Posterior cingulate gyrus (tissue), 11 donors: ENCODE measurements at regions not wholly inside any gene's neighbourhood (a gene's known extent, or its start where the extent isn't known, plus 50 kb on each side); places are given as distances from the start of the nearest gene placed in this dataset.

ENCODE experiments used
- DNase-seq, 10 donors: peaks; one replicate each; pipeline versions ENCODE4 v3.0.0 to v3.0.0-alpha.2; 2020 to 2021; ENCODE audit warnings: mixed read lengths in 3 of 10
- intact Hi-C: fragments of 100-400 bp; cut with DNase I; formaldehyde crosslinking; loops from one replicate; pipeline ENCODE4 v1.15.1; 2023

- intact Hi-C loops, result no loop called here
- DNase-seq, result no peak
Measured at GRCh38 chr2:177053038-177053437, 159.6 kb upstream of the HNRNPA3 start.

GRCh38 chr2:177053716-177054115 is 158.9 kb upstream of the HNRNPA3 start:
- DNase-seq, result no peak
- intact Hi-C loops, result no loop called here

GRCh38 chr2:177056481-177056929 is 156.1 kb upstream of the HNRNPA3 start:
- peak in 1 of 10 donors; percentile 67 for DNase-seq
- intact Hi-C loops, result no loop called here

- DNase-seq, result no peak
- intact Hi-C loops, result no loop called here
Measured at GRCh38 chr2:177058747-177059146, 153.8 kb upstream of the HNRNPA3 start.

- DNase-seq, result no peak
- intact Hi-C loops, result no loop called here
Measured at GRCh38 chr2:177059293-177059692, 153.3 kb upstream of the HNRNPA3 start.

- DNase-seq, result no peak
- intact Hi-C loops, result no loop called here
Measured at GRCh38 chr2:177063331-177063730, 149.3 kb upstream of the HNRNPA3 start.

- no peak for DNase-seq
- intact Hi-C loops, result no loop called here
Measured at GRCh38 chr2:177064422-177064821, 148.2 kb upstream of the HNRNPA3 start.

- DNase-seq, result no peak
- intact Hi-C loops, result no loop called here
Measured at GRCh38 chr2:177068967-177069366, 143.6 kb upstream of the HNRNPA3 start.

GRCh38 chr2:177072090-177072489 is 140.5 kb upstream of the HNRNPA3 start:
- DNase-seq, result no peak
- intact Hi-C loops, result no loop called here

GRCh38 chr2:177073611-177074010 is 139.0 kb upstream of the HNRNPA3 start:
- intact Hi-C loops, result no loop called here
- no peak for DNase-seq

GRCh38 chr2:177074099-177074710 is 138.4 kb upstream of the HNRNPA3 start:
- no peak for DNase-seq
- intact Hi-C loops, result no loop called here

- no peak for DNase-seq
- intact Hi-C loops, result no loop called here
Measured at GRCh38 chr2:177075254-177075653, 137.3 kb upstream of the HNRNPA3 start.

GRCh38 chr2:177076636-177077179 is 135.9 kb upstream of the HNRNPA3 start:
- intact Hi-C loops, result no loop called here
- DNase-seq, result no peak

- no peak for DNase-seq
- intact Hi-C loops, result no loop called here
Measured at GRCh38 chr2:177077778-177078177, 134.8 kb upstream of the HNRNPA3 start.

GRCh38 chr2:177078416-177078815 is 134.2 kb upstream of the HNRNPA3 start:
- DNase-seq, result peak in 3 of 10 donors; percentile 10 to 86 (median 39)
- intact Hi-C loops, result no loop called here

- intact Hi-C loops, result no loop called here
- no peak for DNase-seq
Measured at GRCh38 chr2:177078855-177079254, 133.7 kb upstream of the HNRNPA3 start.

GRCh38 chr2:177080746-177081284 is 131.8 kb upstream of the HNRNPA3 start:
- intact Hi-C loops, result no loop called here
- DNase-seq, result no peak

GRCh38 chr2:177084607-177085006 is 128.0 kb upstream of the HNRNPA3 start:
- intact Hi-C loops, result no loop called here
- DNase-seq, result no peak

- intact Hi-C loops, result no loop called here
- no peak for DNase-seq
Measured at GRCh38 chr2:177088529-177088928, 124.1 kb upstream of the HNRNPA3 start.

GRCh38 chr2:177090967-177091366 is 121.6 kb upstream of the HNRNPA3 start:
- no peak for DNase-seq
- intact Hi-C loops, result no loop called here

GRCh38 chr2:177093371-177093770 is 119.2 kb upstream of the HNRNPA3 start:
- no peak for DNase-seq
- intact Hi-C loops, result no loop called here

- no peak for DNase-seq
- intact Hi-C loops, result no loop called here
Measured at GRCh38 chr2:177098001-177098613, 114.5 kb upstream of the HNRNPA3 start.
